HUES64 (cell line): ENCODE measurements at regions not wholly inside any gene's neighbourhood (a gene's known extent, or its start where the extent isn't known, plus 50 kb on each side); places are given as distances from the start of the nearest gene placed in this dataset.
"Not testable (repeated sequence)": the region's sequence is repeated elsewhere in the genome, so short reads cannot be mapped to it uniquely, and the experiment has no call there.

Experiments used
- H3K27ac ChIP-seq: 2 replicates; pipeline ENCODE4 v1.7.0; 2013; ENCODE audit warnings: low read depth, low read length, inconsistent platforms
- H3K27me3 ChIP-seq: 2 replicates; pipeline ENCODE4 v1.6.1; 2013; ENCODE audit warnings: mild to moderate bottlenecking, low read length; ENCODE audit not compliant: insufficient read depth
- H3K36me3 ChIP-seq: 2 replicates; pipeline ENCODE4 v1.6.1; 2013; ENCODE audit warnings: mild to moderate bottlenecking, low read length; ENCODE audit not compliant: insufficient read depth
- H3K4me1 ChIP-seq: 2 replicates; pipeline ENCODE4 v1.6.1; 2013; ENCODE audit warnings: mild to moderate bottlenecking, low read length, moderate library complexity; ENCODE audit not compliant: insufficient read depth
- H3K4me3 ChIP-seq: 2 replicates; pipeline ENCODE4 v1.5.1; 2013; ENCODE audit warnings: mild to moderate bottlenecking, low read length, moderate library complexity
- H3K9ac ChIP-seq: 2 replicates; pipeline ENCODE4 v1.6.1; 2013; ENCODE audit warnings: mild to moderate bottlenecking, low read depth, low read length
- H3K9me3 ChIP-seq: 2 replicates; pipeline ENCODE4 v1.6.1; 2013; ENCODE audit warnings: low read depth, low read length; ENCODE audit not compliant: insufficient read depth
- WGBS: fragments of 150-250, 120-280 bp; methylation state at CpG from one replicate; pipeline ENCODE4 v1.1.7; 2013; ENCODE audit warnings: missing lambda C conversion rate; 5-methylcytosine and 5-hydroxymethylcytosine counted together

GRCh38 chr15:95180530-95180929 lies 949.2 kb downstream of the MCTP2 start:
- Histone ChIP-seq H3K36me3 (no peaks in the 10 kb centered on the region), H3K27ac (no peak overlapping the region), H3K9me3 (peaks cover 15% of the 10 kb centered on the region), H3K4me1 (no peaks in the 10 kb centered on the region), H3K27me3 (no peaks in the 10 kb centered on the region), H3K4me3 (no peak overlapping the region), H3K9ac (no peak overlapping the region)

GRCh38 chr15:95182091-95182490 lies 950.7 kb downstream of the MCTP2 start:
- Histone ChIP-seq H3K9ac (no peak overlapping the region), H3K36me3 (no peaks in the 10 kb centered on the region), H3K9me3 (peaks cover 15% of the 10 kb centered on the region), H3K27me3 (no peaks in the 10 kb centered on the region), H3K27ac (no peak overlapping the region), H3K4me1 (no peaks in the 10 kb centered on the region), H3K4me3 (no peak overlapping the region)
- 88% methylated on average over 1 of the region's 1 CpG for WGBS

GRCh38 chr15:95192923-95193322 lies 961.6 kb downstream of the MCTP2 start:
- Histone ChIP-seq H3K27ac (no peak overlapping the region), H3K27me3 (no peaks in the 10 kb centered on the region), H3K36me3 (no peaks in the 10 kb centered on the region), H3K9me3 (0 out of 2 replicates have a peak, but pooled peaks cover 7% of the 10 kb centered on the region), H3K9ac (no peak overlapping the region), H3K4me1 (peaks cover 11% of the 10 kb centered on the region), H3K4me3 (no peak overlapping the region)

DNA sequence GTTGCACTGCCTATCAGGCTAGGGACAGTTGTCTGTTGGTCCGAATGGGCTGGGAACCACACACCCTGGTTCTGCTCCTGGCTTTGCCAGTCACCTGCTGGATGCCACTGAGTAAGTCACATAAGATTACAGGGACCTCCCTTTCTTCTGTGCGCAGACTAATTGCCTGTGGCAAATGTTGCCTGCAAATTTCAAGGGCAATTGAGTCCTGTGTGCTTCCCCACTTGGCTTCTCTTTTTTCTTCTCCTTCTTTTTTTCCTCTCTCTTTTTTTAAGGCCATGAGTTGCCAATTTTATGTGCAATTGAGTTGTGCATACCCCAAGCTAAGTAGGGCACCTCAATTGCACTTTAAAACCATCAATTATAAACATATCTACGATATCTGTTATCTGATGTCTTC lies 963.4 kb downstream of the MCTP2 start:
- Histone ChIP-seq H3K27me3 (no peaks in the 10 kb centered on the region), H3K9me3 (peaks cover 2% of the 10 kb centered on the region; the same call in 1 of the 2 replicates), H3K9ac (no peak overlapping the region), H3K27ac (no peak overlapping the region), H3K4me3 (no peak overlapping the region), H3K4me1 (peaks cover 11% of the 10 kb centered on the region), H3K36me3 (no peaks in the 10 kb centered on the region)
- WGBS = 96% methylated on average over 3 of the region's 3 CpGs

DNA sequence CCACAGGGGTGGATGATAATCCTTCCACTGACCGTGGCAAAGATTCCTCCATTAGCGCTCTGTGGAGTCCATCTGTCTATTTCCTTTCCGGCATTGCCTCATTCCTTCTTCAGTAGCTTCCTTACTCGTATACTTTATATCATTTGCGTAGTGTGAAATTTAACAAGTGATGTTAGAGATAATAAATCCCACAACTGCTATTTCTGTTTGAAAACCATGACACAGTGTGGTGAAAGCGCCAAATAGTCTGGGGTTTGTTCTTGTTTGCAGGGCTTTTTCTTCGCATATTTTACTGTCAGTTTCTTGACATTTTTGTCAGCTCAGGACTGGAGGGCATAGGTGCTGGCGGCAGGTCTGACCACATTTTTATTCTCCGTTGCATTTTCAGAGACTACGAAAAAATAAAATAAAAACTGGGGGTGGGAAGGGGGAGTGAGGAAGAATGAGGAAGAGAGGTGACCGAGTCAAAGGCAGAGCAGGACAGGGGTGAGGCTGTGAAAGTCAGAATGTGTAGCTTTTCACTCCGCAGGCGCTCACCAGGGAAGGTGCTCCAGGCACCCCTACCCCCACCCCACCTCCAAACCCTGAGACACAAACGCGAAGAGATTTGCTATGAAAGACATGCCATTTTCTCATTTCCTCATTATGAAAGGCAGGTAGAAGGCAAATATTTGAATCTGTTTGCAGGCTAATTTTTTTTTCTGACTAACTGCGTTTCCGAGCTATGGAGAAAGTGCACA lies 965.0 kb downstream of the MCTP2 start:
- no peak overlapping the region for H3K27ac ChIP-seq
- WGBS = 86% methylated on average over 14 of the region's 17 CpGs
- peaks cover 11% of the 10 kb centered on the region for H3K4me1 ChIP-seq

GRCh38 chr15:95202569-95203349 lies 971.4 kb downstream of the MCTP2 start:
- WGBS = 90% methylated on average over 6 of the region's 6 CpGs
- Histone ChIP-seq H3K9ac (no peak overlapping the region), H3K27me3 (no peaks in the 10 kb centered on the region), H3K36me3 (no peaks in the 10 kb centered on the region), H3K4me3 (no peak overlapping the region), H3K27ac (no peak overlapping the region), H3K9me3 (peaks cover 10% of the 10 kb centered on the region), H3K4me1 (no peaks in the 10 kb centered on the region)

More for the DNA sequence above, 965.0 kb downstream of the MCTP2 start:
- Histone ChIP-seq H3K36me3 (no peaks in the 10 kb centered on the region), H3K9ac (no peak overlapping the region), H3K27me3 (no peaks in the 10 kb centered on the region), H3K9me3 (peaks cover 8% of the 10 kb centered on the region; the same call in 1 of the 2 replicates), H3K4me3 (no peak overlapping the region)

- Histone ChIP-seq H3K9ac (no peak overlapping the region), H3K27me3 (no peaks in the 10 kb centered on the region), H3K27ac (no peak overlapping the region), H3K36me3 (no peaks in the 10 kb centered on the region), H3K4me3 (no peak overlapping the region), H3K4me1 (no peaks in the 10 kb centered on the region), H3K9me3 (peaks cover 5% of the 10 kb centered on the region)
Observed at GRCh38 chr15:95205077-95205476, 973.7 kb downstream of the MCTP2 start.

DNA sequence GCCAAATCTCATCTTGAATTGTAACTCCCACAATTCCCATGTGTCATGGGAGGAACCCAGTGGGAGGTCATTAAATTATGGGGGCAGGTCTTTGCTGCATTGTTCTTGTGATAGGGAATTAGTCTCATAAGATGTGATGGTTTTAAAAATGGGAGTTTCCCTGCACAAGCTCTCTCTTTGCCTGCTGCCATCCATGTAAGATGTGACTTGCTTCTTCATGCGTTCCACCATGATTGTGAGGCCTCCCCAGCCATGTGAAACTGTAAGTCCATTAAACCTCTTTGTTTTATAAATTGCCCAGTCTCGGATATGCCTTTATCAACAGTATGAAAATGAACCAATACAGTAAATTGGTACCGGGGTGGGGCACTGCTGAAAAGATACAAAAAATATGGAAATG lies 974.5 kb downstream of the MCTP2 start:
- H3K9me3 ChIP-seq, H3K36me3 ChIP-seq, H3K4me1 ChIP-seq, H3K4me3 ChIP-seq, H3K27ac ChIP-seq, H3K9ac ChIP-seq, H3K27me3 ChIP-seq: not testable (repeated sequence)
- WGBS = 95% methylated on average over 3 of the region's 3 CpGs

DNA sequence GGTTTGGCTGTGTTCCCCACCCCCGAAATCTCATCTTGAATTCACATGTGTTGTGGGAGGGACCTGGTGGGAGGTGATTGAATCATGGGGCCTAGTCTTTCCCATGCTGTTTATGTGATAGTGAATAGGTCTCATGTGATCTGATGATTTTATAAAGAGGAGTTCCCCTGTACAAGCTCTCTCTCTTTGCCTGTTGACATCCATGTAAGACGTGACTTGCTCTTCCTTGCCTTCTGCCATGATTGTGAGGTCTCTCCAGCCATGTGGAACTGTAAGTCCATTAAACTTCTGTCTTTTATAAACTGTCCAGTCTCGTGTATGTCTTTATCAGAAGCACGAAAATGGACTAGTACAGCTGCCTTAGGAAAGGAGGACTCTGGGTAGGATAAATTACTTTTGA lies 976.7 kb downstream of the MCTP2 start:
- peaks cover 8% of the 10 kb centered on the region for H3K9me3 ChIP-seq
- no peaks in the 10 kb centered on the region for H3K36me3 ChIP-seq
- H3K27ac ChIP-seq = no peak overlapping the region
- no peak overlapping the region for H3K4me3 ChIP-seq
- no peaks in the 10 kb centered on the region for H3K27me3 ChIP-seq
- WGBS = 93% methylated on average over 4 of the region's 4 CpGs
- H3K9ac ChIP-seq = no peak overlapping the region
- no peaks in the 10 kb centered on the region for H3K4me1 ChIP-seq

- Histone ChIP-seq H3K27ac (no peak overlapping the region), H3K27me3 (no peaks in the 10 kb centered on the region), H3K36me3 (no peaks in the 10 kb centered on the region), H3K9ac (no peak overlapping the region), H3K4me1 (no peaks in the 10 kb centered on the region), H3K4me3 (no peak overlapping the region), H3K9me3 (peaks cover 8% of the 10 kb centered on the region)
Observed at GRCh38 chr15:95208988-95209387, 977.6 kb downstream of the MCTP2 start.

GRCh38 chr15:95210436-95210981 lies 979.1 kb downstream of the MCTP2 start:
- Histone ChIP-seq H3K9me3 (peaks cover 6% of the 10 kb centered on the region; the same call in 1 of the 2 replicates), H3K4me1 (no peaks in the 10 kb centered on the region), H3K9ac (no peak overlapping the region), H3K27ac (no peak overlapping the region), H3K36me3 (no peaks in the 10 kb centered on the region), H3K4me3 (no peak overlapping the region), H3K27me3 (no peaks in the 10 kb centered on the region)
- WGBS = 100% methylated on average over 1 of the region's 1 CpG
